GM12878 (cell line): ENCODE measurements at regions not wholly inside any gene's neighbourhood (a gene's known extent, or its start where the extent isn't known, plus 50 kb on each side); places are given as distances from the start of the nearest gene placed in this dataset.

Source experiments
- ATAC-seq: fragments of 200-7000 bp; cut with Tn5 transposase; 3 replicates; pipeline ENCODE4 v1.9.1; 2020; ENCODE audit warnings: mild to moderate bottlenecking, moderate library complexity
- BruUV-seq: library from RNA; stranded (reverse); fragments of 400-500 nt; replicated peaks from 2 replicates; lab custom pipeline; 2021; lab: Mats Ljungman, UMichigan
- CTCF ChIA-PET: fragments of 300-600 bp; sonication (Branson Sonifier 250); formaldehyde crosslinking; extraction: SDS; loops from one replicate; lab custom pipeline; 2021; ENCODE audit warnings: inconsistent platforms; lab: Yijun Ruan, JAX
- POLR2A ChIA-PET: fragments of 350-600 bp; formaldehyde crosslinking; extraction: SDS; loops from one replicate; lab custom pipeline; 2021; ENCODE audit warnings: inconsistent platforms; lab: Charles Lee
- RAD21 ChIA-PET: fragments of 300-600 bp; sonication (Branson Sonifier 250); formaldehyde crosslinking; loops from one replicate; lab custom pipeline; 2023; ENCODE audit warnings: antibody characterized with exemption; ENCODE audit not compliant: unreplicated experiment; lab: Charles Lee
- SMC1A ChIA-PET: fragments of 300-600 bp; sonication (Branson Sonifier 250); formaldehyde crosslinking; loops from one replicate; lab custom pipeline; 2023; ENCODE audit not compliant: unreplicated experiment, uncharacterized antibody; lab: Charles Lee
- DNase-seq: peaks from one replicate; pipeline ENCODE4 v3.0.0-alpha.2; 2011; ENCODE audit warnings: low read depth, low spot score
- FAIRE-seq: peaks from 3 replicates; lab custom pipeline; 2011; peaks lifted over from hg19 to GRCh38; lab: Jason Lieb, UNC
- H2AFZ ChIP-seq: 2 replicates; pipeline ENCODE4 v1.6.0; 2011; ENCODE audit warnings: low read depth, low read length, control low read depth; ENCODE audit not compliant: control insufficient read depth
- H3K27ac ChIP-seq: 2 replicates; pipeline ENCODE4 v1.5.1; 2011; ENCODE audit warnings: control low read depth; ENCODE audit not compliant: control insufficient read depth, insufficient read depth
- H3K27me3 ChIP-seq, 2 experiments: replicated peaks in 1 of 2; 2 replicates each; pipeline versions ENCODE4 v1.6.0 to v1.6.1; 2011; ENCODE audit warnings: low read length in 1 of 2; ENCODE audit not compliant: control insufficient read depth in 2 of 2, insufficient read depth in 2 of 2
- H3K36me3 ChIP-seq, 2 experiments: 2 replicates each; pipeline ENCODE4 v1.5.1; 2011; ENCODE audit warnings: low read length in 1 of 2; ENCODE audit not compliant: control insufficient read depth in 2 of 2, insufficient read depth in 2 of 2
- H3K4me1 ChIP-seq: 2 replicates; pipeline ENCODE4 v1.6.1; 2011; ENCODE audit warnings: mild to moderate bottlenecking, low read length, moderate library complexity, mixed read lengths; ENCODE audit not compliant: control insufficient read depth, insufficient read depth
- H3K4me2 ChIP-seq: 2 replicates; pipeline ENCODE4 v1.6.0; 2011; ENCODE audit warnings: control low read depth; ENCODE audit not compliant: control insufficient read depth, insufficient read depth
- H3K4me3 ChIP-seq: fragments of 200-600 bp; sonication (generic); 2 replicates; pipeline ENCODE4 v1.5.1; 2016
- H3K79me2 ChIP-seq: 2 replicates; pipeline ENCODE4 v1.6.0; 2011; ENCODE audit warnings: low read length; ENCODE audit not compliant: control insufficient read depth, insufficient read depth
- H3K9ac ChIP-seq: 2 replicates; pipeline ENCODE4 v1.8.0; 2011; ENCODE audit warnings: low read length, control low read depth, mixed read lengths; ENCODE audit not compliant: control insufficient read depth, insufficient read depth
- H3K9me3 ChIP-seq: replicated peaks from 3 replicates; pipeline ENCODE4 v1.5.1; 2011; ENCODE audit warnings: mild to moderate bottlenecking, low read length; ENCODE audit not compliant: control insufficient read depth, insufficient read depth
- H4K20me1 ChIP-seq: 2 replicates; pipeline ENCODE4 v1.6.0; 2011; ENCODE audit not compliant: control insufficient read depth, insufficient read depth
- BRCA1 ChIP-seq: IDR thresholded peaks from 2 replicates; pipeline ENCODE4 v1.6.1; 2011; ENCODE audit warnings: low read depth, low read length, improper control_type of control experiment
- ESRRA ChIP-seq: IDR thresholded peaks from 2 replicates; pipeline ENCODE4 v1.6.1; 2012; ENCODE audit warnings: mild to moderate bottlenecking, low read length, improper control_type of control experiment
- EZH2 ChIP-seq: IDR thresholded peaks from 2 replicates; pipeline ENCODE4 v1.6.1; 2012; ENCODE audit warnings: low read depth, mild to moderate bottlenecking, control low read depth, inconsistent platforms, low read length, borderline replicate concordance; ENCODE audit not compliant: control insufficient read depth
- KLF5 ChIP-seq: fragments of 450-650 bp; IDR thresholded peaks from 2 replicates; pipeline ENCODE4 v1.6.1; 2014; ENCODE audit warnings: mild to moderate bottlenecking; ENCODE audit not compliant: partially characterized antibody
- MLLT1 ChIP-seq: fragments of 450-650 bp; IDR thresholded peaks from 2 replicates; pipeline ENCODE4 v1.6.1; 2016; ENCODE audit warnings: mild to moderate bottlenecking
- RAD51 ChIP-seq: fragments of 450-650 bp; IDR thresholded peaks from 2 replicates; pipeline ENCODE4 v1.6.1; 2016; ENCODE audit warnings: moderate library complexity, mild to moderate bottlenecking, inconsistent platforms
- SIN3A ChIP-seq: IDR thresholded peaks from 2 replicates; pipeline ENCODE4 v1.6.1; 2012; ENCODE audit warnings: low read depth, low read length, improper control_type of control experiment
- TCF7 ChIP-seq: IDR thresholded peaks from 2 replicates; pipeline ENCODE4 v1.6.1; 2014; ENCODE audit warnings: antibody characterized with exemption, borderline replicate concordance
- ZNF217 ChIP-seq: fragments of 450-650 bp; IDR thresholded peaks from 2 replicates; pipeline ENCODE4 v1.6.1; 2017; ENCODE audit warnings: antibody characterized with exemption, mild to moderate bottlenecking
- WGBS: methylation state at CpG from one replicate; pipeline ENCODE4 v1.1.6; 2016; ENCODE audit warnings: low lambda C conversion rate; ENCODE audit not compliant: insufficient replicate concordance, insufficient coverage; ENCODE audit errors: missing lambda C conversion rate; 5-methylcytosine and 5-hydroxymethylcytosine counted together
- in situ Hi-C: fragments of 300-500 bp; cut with MboI; formaldehyde crosslinking; loops from 9 replicates; pipeline ENCODE4 v1.14.3; 2018; ENCODE audit warnings: mixed read lengths
- intact Hi-C: fragments of 100-400 bp; cut with micrococcal nuclease; formaldehyde crosslinking; loops from one replicate; pipeline ENCODE4 v1.14.2; 2022; ENCODE audit not compliant: unreplicated experiment

GRCh38 chr7:67387851-67388250, 391.2 kb downstream of the TYW1 start:
- no TSS peak for BruUV-seq
- Histone ChIP-seq H3K4me3 (no peak overlapping the region), H3K4me1 (no peaks in the 10 kb centered on the region)
- SMC1A ChIA-PET, result interaction anchor here (1.0 kb wide), 1 partner anchor 20 kb away, joined by 3 read pairs; no protein-coding TSS in a partner anchor
- 0% methylated on average over 4 of the region's 4 CpGs for WGBS
- no peak for TF ChIP-seq RAD51
- TF ChIP-seq KLF5, result no peak
- no peak for TF ChIP-seq ESRRA
- no peak for TF ChIP-seq ZNF217
- no peak for TF ChIP-seq SIN3A
- TF ChIP-seq TCF7, result no peak
- no peak for TF ChIP-seq EZH2
- TF ChIP-seq MLLT1, result no peak
- no peak for TF ChIP-seq BRCA1
- TF ChIP-seq, all 136 proteins: peak for 0
- ChIA-PET RAD21 (no interaction called here), POLR2A (interaction anchor here (0.6 kb wide), 1 partner anchor 35 kb away, joined by 8 read pairs; no protein-coding TSS in a partner anchor), CTCF (interaction anchor here (0.6 to 2.3 kb wide), 3 partner anchors 8 to 17 kb away, joined by 4 to 10 read pairs (median 5); no protein-coding TSS in a partner anchor)
- in situ Hi-C loops (no loop called here), intact Hi-C loops (no loop called here)
- ATAC-seq, result no peak
- no peak overlapping the region for H3K4me2 ChIP-seq
- H3K27me3 ChIP-seq, result no peaks in the 10 kb centered on the region
- no peak overlapping the region for H3K27ac ChIP-seq
- no peaks in the 10 kb centered on the region for H3K9me3 ChIP-seq
- no peak overlapping the region for H3K9ac ChIP-seq
- no peak overlapping the region for H2AFZ ChIP-seq
- DNase-seq, result no peak
- H4K20me1 ChIP-seq, result no peaks in the 10 kb centered on the region
- no peaks in the 10 kb centered on the region for H3K79me2 ChIP-seq
- FAIRE-seq, result no peak
- H3K36me3 ChIP-seq, result no peaks in the 10 kb centered on the region
